Natural killer cell treated with Interleukin-12 subunit alpha and Interleukin-12 subunit beta and Interleukin-15 and Interleukin-18, amount 100 ng/mL, for 72 hours (primary cell): ENCODE measurements at regions not wholly inside any gene's neighbourhood (a gene's known extent, or its start where the extent isn't known, plus 50 kb on each side); places are given as distances from the start of the nearest gene placed in this dataset.

Experiments used
- ATAC-seq, 2 donors: fragments of 150-1000 bp; cut with Tn5 transposase in 1 of 2; sonication (Bioruptor Pico), chemical (Tn5 transposase) in 1 of 2; 2 replicates each; pipeline ENCODE4 v1.10.0; 2021
- DNase-seq: peaks from one replicate; pipeline ENCODE4 v3.0.0; 2022; ENCODE audit warnings: low spot score
- H3K27ac Mint-ChIP-seq, 2 donors: 1 replicate in 1 of 2; 2 replicates in 1 of 2; pipeline ENCODE4 v1.8.0; 2022; ENCODE audit warnings: mixed read lengths in 2 of 2, mild to moderate bottlenecking in 1 of 2, moderate library complexity in 1 of 2
- H3K27me3 Mint-ChIP-seq, 2 donors: 1 replicate in 1 of 2; 2 replicates in 1 of 2; pipeline ENCODE4 v1.8.0; 2022; ENCODE audit warnings: mixed read lengths in 2 of 2
- H3K36me3 Mint-ChIP-seq: one replicate; pipeline ENCODE4 v1.8.0; 2022; ENCODE audit warnings: mixed read lengths
- H3K4me1 Mint-ChIP-seq, 2 donors: 1 replicate in 1 of 2; 2 replicates in 1 of 2; pipeline ENCODE4 v1.8.0; 2022; ENCODE audit warnings: low read depth in 2 of 2, mixed read lengths in 2 of 2, mild to moderate bottlenecking in 1 of 2
- H3K4me3 Mint-ChIP-seq: one replicate; pipeline ENCODE4 v1.8.0; 2022; ENCODE audit warnings: mixed read lengths
- H3K9me3 Mint-ChIP-seq: 2 replicates; pipeline ENCODE4 v1.8.0; 2022; ENCODE audit warnings: mixed read lengths

- H3K36me3 Mint-ChIP-seq = peaks cover 10% of the 10 kb centered on the region
- peaks cover 13% of the 10 kb centered on the region for H3K9me3 Mint-ChIP-seq
- H3K27me3 Mint-ChIP-seq = peaks cover 3 to 10% of the 10 kb centered on the region in 2 donors
- ATAC-seq = no peak
- H3K27ac Mint-ChIP-seq = no peak overlapping the region
- no peak for DNase-seq
- no peak overlapping the region for H3K4me3 Mint-ChIP-seq
- H3K4me1 Mint-ChIP-seq = no peaks in the 10 kb centered on the region
These were observed 65.0 kb downstream of the NOL4 start for GRCh38 chr18:34159691-34160185.

GRCh38 chr18:34158881-34159690 lies 65.6 kb downstream of the NOL4 start:
- peaks cover 13% of the 10 kb centered on the region for H3K9me3 Mint-ChIP-seq
- ATAC-seq (peak in 1 of 2 donors; percentile 33), DNase-seq (no peak)
- H3K4me3 Mint-ChIP-seq = no peak overlapping the region
- H3K27ac Mint-ChIP-seq = no peak overlapping the region
- no peaks in the 10 kb centered on the region for H3K4me1 Mint-ChIP-seq
- peaks cover 10% of the 10 kb centered on the region for H3K36me3 Mint-ChIP-seq
- H3K27me3 Mint-ChIP-seq = peaks cover 3 to 10% of the 10 kb centered on the region in 2 donors

DNA sequence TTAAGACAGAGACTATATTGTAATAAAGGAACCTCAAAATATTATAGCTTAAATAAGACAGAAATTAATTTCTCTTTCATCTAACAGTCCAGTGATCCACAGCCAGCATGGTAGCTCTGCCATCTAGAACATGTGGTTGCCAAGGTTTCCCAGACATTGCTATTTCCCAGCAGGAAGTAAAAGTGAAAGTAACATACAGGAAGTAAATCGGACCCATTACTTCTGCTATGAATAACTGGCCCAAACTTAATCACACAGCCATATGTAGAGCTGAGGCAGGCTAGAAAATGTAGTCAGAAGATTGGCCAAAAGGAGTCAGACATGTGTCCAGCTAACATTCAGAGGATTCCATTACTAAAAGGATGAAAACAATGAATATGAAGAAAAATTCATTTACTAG lies 71.0 kb downstream of the NOL4 start:
- peaks cover 10% of the 10 kb centered on the region for H3K36me3 Mint-ChIP-seq
- peaks cover 0 to 4% of the 10 kb centered on the region in 2 donors for H3K4me1 Mint-ChIP-seq
- no peak overlapping the region for H3K4me3 Mint-ChIP-seq
- no peak for DNase-seq
- peaks cover 10% of the 10 kb centered on the region for H3K9me3 Mint-ChIP-seq
- H3K27me3 Mint-ChIP-seq = peaks cover 3 to 10% of the 10 kb centered on the region in 2 donors
- ATAC-seq = no peak
- no peak overlapping the region for H3K27ac Mint-ChIP-seq

GRCh38 chr18:34131006-34131405 lies 93.7 kb downstream of the NOL4 start:
- peaks cover 5% of the 10 kb centered on the region for H3K36me3 Mint-ChIP-seq
- DNase-seq = no peak
- no peak overlapping the region for H3K27ac Mint-ChIP-seq
- no peak for ATAC-seq
- no peak overlapping the region for H3K4me3 Mint-ChIP-seq
- no peaks in the 10 kb centered on the region for H3K4me1 Mint-ChIP-seq
- no peaks in the 10 kb centered on the region for H3K27me3 Mint-ChIP-seq
- peaks cover 4% of the 10 kb centered on the region for H3K9me3 Mint-ChIP-seq

GRCh38 chr18:34128436-34128835 lies 96.3 kb downstream of the NOL4 start:
- ATAC-seq = no peak
- no peaks in the 10 kb centered on the region for H3K4me1 Mint-ChIP-seq

GRCh38 chr18:34126121-34126520 lies 98.6 kb downstream of the NOL4 start:
- Mint-ChIP-seq H3K4me3 (no peak overlapping the region), H3K36me3 (no peaks in the 10 kb centered on the region), H3K4me1 (no peaks in the 10 kb centered on the region), H3K27ac (no peak overlapping the region), H3K27me3 (no peaks in the 10 kb centered on the region), H3K9me3 (no peaks in the 10 kb centered on the region)
- DNase-seq (no peak), ATAC-seq (no peak)

More at GRCh38 chr18:34128436-34128835, 96.3 kb downstream of the NOL4 start:
- H3K27me3 Mint-ChIP-seq = no peaks in the 10 kb centered on the region
- H3K27ac Mint-ChIP-seq = no peak overlapping the region
- H3K9me3 Mint-ChIP-seq = peaks cover 2% of the 10 kb centered on the region
- DNase-seq = no peak
- no peak overlapping the region for H3K4me3 Mint-ChIP-seq
- peaks cover 5% of the 10 kb centered on the region for H3K36me3 Mint-ChIP-seq

DNA sequence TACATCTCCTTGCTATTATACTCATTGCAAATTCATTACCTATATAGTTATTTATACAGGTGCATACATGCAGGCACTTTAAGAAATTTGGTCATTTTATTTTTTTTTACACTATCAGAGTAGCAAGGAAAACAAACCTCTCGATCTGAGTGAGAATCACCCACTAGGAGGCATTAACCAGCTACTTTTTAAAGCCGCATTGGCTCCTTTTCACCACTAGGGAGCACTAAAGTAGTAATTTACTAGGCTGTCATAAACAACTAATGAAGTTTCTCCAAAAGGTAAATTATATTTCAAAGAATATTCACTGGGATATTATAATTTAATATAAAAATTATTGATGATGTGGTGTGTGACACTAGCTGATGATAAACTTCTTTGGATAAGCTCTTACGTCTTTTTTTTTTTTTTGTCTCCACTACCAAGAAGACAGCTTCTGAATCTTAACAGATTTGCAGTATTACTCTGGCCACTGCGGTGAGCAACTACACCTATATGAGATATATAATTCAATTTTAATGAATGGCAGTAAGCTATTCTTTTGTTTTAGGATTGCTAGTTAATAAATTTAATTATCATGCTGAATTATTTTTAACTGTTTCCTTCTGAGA lies 101.9 kb downstream of the NOL4 start:
- no peaks in the 10 kb centered on the region for H3K36me3 Mint-ChIP-seq
- ATAC-seq (no peak), DNase-seq (no peak)
- H3K27ac Mint-ChIP-seq = no peak overlapping the region
- no peaks in the 10 kb centered on the region for H3K4me1 Mint-ChIP-seq
- H3K9me3 Mint-ChIP-seq = no peaks in the 10 kb centered on the region
- H3K4me3 Mint-ChIP-seq = no peak overlapping the region
- no peaks in the 10 kb centered on the region for H3K27me3 Mint-ChIP-seq

DNA sequence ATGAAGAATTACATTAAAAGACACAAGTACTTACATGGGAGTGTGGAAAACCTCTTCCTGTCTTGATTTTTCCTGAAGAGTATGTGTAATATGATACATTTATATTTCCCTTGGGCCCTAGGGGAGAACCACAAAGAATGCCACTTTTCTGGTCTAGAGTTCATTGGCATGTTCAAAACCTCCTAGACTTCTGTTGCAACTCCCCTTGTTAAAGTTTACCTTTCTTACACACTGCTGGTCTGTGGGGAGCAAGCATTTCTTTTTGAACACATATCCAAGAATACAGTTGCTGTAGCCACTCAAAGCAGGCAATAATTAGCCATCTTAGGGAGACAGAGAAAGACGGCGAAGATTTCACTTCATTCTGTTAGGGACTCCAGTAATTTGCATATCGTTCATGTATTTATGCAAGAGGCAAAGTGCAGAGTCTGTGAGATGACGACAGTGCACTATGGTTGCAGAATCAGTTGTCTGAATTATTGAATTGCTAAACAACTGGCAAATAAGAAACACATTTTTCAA lies 103.5 kb downstream of the NOL4 start:
- H3K9me3 Mint-ChIP-seq = no peaks in the 10 kb centered on the region
- no peak for ATAC-seq

GRCh38 chr18:34120294-34120693 lies 104.4 kb downstream of the NOL4 start:
- Mint-ChIP-seq H3K4me3 (no peak overlapping the region), H3K9me3 (no peaks in the 10 kb centered on the region), H3K36me3 (no peaks in the 10 kb centered on the region), H3K27ac (no peak overlapping the region), H3K27me3 (no peaks in the 10 kb centered on the region), H3K4me1 (no peaks in the 10 kb centered on the region)
- no peak for ATAC-seq
- no peak for DNase-seq

More for the DNA sequence above, 103.5 kb downstream of the NOL4 start:
- no peak overlapping the region for H3K27ac Mint-ChIP-seq
- no peaks in the 10 kb centered on the region for H3K36me3 Mint-ChIP-seq
- no peak overlapping the region for H3K4me3 Mint-ChIP-seq
- no peak for DNase-seq
- no peaks in the 10 kb centered on the region for H3K27me3 Mint-ChIP-seq
- H3K4me1 Mint-ChIP-seq = no peaks in the 10 kb centered on the region

DNA sequence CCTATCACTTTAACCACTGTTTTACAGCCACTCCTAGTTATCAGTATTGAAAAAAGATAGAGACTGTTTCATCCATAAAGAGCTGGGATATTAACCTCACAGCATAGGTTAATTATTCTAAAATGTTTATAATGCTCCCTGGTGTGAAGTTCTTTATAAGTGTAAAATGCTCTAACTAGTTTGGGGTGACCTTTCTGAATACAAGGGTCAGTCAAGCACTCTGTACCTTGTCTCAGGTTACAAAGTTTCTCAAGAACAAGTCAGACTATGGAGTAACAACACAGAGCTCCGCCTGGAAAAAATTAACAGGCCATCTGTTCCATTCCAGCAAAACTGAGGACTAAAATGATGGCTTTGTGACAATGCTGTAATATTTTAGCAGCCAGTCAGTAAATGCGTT lies 107.4 kb downstream of the NOL4 start:
- Mint-ChIP-seq H3K4me1 (no peaks in the 10 kb centered on the region), H3K4me3 (no peak overlapping the region), H3K27ac (no peak overlapping the region), H3K9me3 (peaks cover 3% of the 10 kb centered on the region), H3K27me3 (no peaks in the 10 kb centered on the region), H3K36me3 (no peaks in the 10 kb centered on the region)
- ATAC-seq (no peak), DNase-seq (no peak)

- Mint-ChIP-seq H3K9me3 (peaks cover 5% of the 10 kb centered on the region), H3K36me3 (no peaks in the 10 kb centered on the region), H3K4me3 (no peak overlapping the region), H3K27me3 (no peaks in the 10 kb centered on the region), H3K27ac (no peak overlapping the region), H3K4me1 (no peaks in the 10 kb centered on the region)
- DNase-seq = no peak
- ATAC-seq = no peak
These were observed 109.2 kb downstream of the NOL4 start for GRCh38 chr18:34115409-34116081.

DNA sequence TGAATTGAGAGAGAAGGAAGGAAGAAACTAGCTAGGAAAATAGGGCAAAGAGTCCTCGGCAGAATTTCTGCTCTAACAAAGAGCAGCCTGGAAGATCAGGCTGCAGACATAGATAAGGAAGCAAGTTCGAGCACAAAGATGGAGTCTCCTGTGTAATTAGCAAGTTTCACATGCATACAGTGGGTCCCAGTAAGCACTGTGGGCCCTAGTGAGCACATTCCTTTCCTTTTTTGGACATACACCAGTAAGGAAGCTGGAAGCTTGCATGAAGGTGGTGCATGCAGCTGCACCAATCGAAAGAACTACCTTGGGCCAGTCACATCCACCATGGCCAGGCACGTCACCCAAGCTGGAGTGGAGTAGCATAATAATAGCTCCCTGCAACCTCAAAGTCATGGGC lies 109.7 kb downstream of the NOL4 start:
- H3K27me3 Mint-ChIP-seq = no peaks in the 10 kb centered on the region
- H3K27ac Mint-ChIP-seq = no peak overlapping the region
- H3K9me3 Mint-ChIP-seq = peaks cover 6% of the 10 kb centered on the region
- no peaks in the 10 kb centered on the region for H3K4me1 Mint-ChIP-seq
- DNase-seq (no peak), ATAC-seq (no peak)
- no peak overlapping the region for H3K4me3 Mint-ChIP-seq
- H3K36me3 Mint-ChIP-seq = no peaks in the 10 kb centered on the region

- peaks cover 12% of the 10 kb centered on the region for H3K9me3 Mint-ChIP-seq
- no peaks in the 10 kb centered on the region for H3K4me1 Mint-ChIP-seq
- H3K27me3 Mint-ChIP-seq = no peaks in the 10 kb centered on the region
- no peak overlapping the region for H3K27ac Mint-ChIP-seq
- H3K4me3 Mint-ChIP-seq = no peak overlapping the region
- DNase-seq (no peak), ATAC-seq (no peak)
- peaks cover 6% of the 10 kb centered on the region for H3K36me3 Mint-ChIP-seq
These were observed 116.5 kb downstream of the NOL4 start for GRCh38 chr18:34108206-34108605.

- H3K4me1 Mint-ChIP-seq = no peaks in the 10 kb centered on the region
- peaks cover 9% of the 10 kb centered on the region for H3K9me3 Mint-ChIP-seq
- DNase-seq (no peak), ATAC-seq (no peak)
- no peak overlapping the region for H3K4me3 Mint-ChIP-seq
- H3K27me3 Mint-ChIP-seq = no peaks in the 10 kb centered on the region
- no peaks in the 10 kb centered on the region for H3K36me3 Mint-ChIP-seq
- H3K27ac Mint-ChIP-seq = no peak overlapping the region
These were observed 126.6 kb downstream of the NOL4 start for GRCh38 chr18:34098109-34098508.
